ENCODE measurements at regions not wholly inside any gene's neighbourhood (a gene's known extent, or its start where the extent isn't known, plus 50 kb on each side); places are given as distances from the start of the nearest gene placed in this dataset.

- TF ChIP-seq BHLHE40 (IDR thresholded peaks at IDR 0.05; ENCODE audit: borderline replicate concordance in 1 of 2, low read depth in 2 of 2, low read length in 1 of 2) = no peak
- no peak for TF ChIP-seq CTCF (IDR thresholded peaks at IDR 0.05 in 2 of 3, conservative IDR thresholded peaks at IDR 0.05 in 1 of 3; ENCODE audit: control insufficient read depth in 2 of 3, extremely low read depth in 1 of 3, insufficient read depth in 1 of 3, low read depth in 3 of 3, low read length in 3 of 3)
- TF ChIP-seq POLR2AphosphoS5 (IDR thresholded peaks at IDR 0.05; ENCODE audit: low read length) = no peak
- TF ChIP-seq NRF1 (conservative IDR thresholded peaks at IDR 0.05; ENCODE audit: low read depth, low read length) = no peak
- TF ChIP-seq SIN3A (IDR thresholded peaks at IDR 0.05; ENCODE audit: low read depth, low read length) = no peak
- TF ChIP-seq BMI1 (IDR thresholded peaks at IDR 0.05; ENCODE audit: borderline replicate concordance) = no peak
- no peak for TF ChIP-seq NBN (IDR thresholded peaks at IDR 0.05)
- TF ChIP-seq MAX (IDR thresholded peaks at IDR 0.05; ENCODE audit: low read depth, low read length) = no peak
- TF ChIP-seq IKZF2 (IDR thresholded peaks at IDR 0.05) = no peak
Measured at GRCh38 chr11:98564233-98564632, 456.5 kb upstream of the CNTN5 start.

Data from GM12878 (cell line).